Left colon (tissue), 2 donors: ENCODE measurements at regions not wholly inside any gene's neighbourhood (a gene's known extent, or its start where the extent isn't known, plus 50 kb on each side); places are given as distances from the start of the nearest gene placed in this dataset.

Source experiments
- ATAC-seq: fragments of 200-7000 bp; cut with Tn5 transposase; one replicate; pipeline ENCODE4 v1.9.1; 2020; ENCODE audit warnings: mild to moderate bottlenecking, moderate library complexity
- DNase-seq, 2 donors: peaks; one replicate each; pipeline ENCODE4 v3.0.0-alpha.2; 2020
- intact Hi-C, 2 donors: fragments of 100-400 bp; cut with DNase I in 1 of 2; cut with micrococcal nuclease in 1 of 2; formaldehyde crosslinking; loops; one replicate each; pipeline versions ENCODE4 v1.11.2 to v1.14.0; 2022; cut with DNase I, micrococcal nuclease
- donor health status: DM: no; HTN: no; CAD: no.
- donor health status: DM: yes; HTN: yes; CAD: no.

- DNase-seq: no peak
Measured at GRCh38 chr2:173654161-173654895, 299.7 kb downstream of the CDCA7 start.

GRCh38 chr2:173654896-173655265, 300.2 kb downstream of the CDCA7 start:
- no peak for ATAC-seq
- no peak for DNase-seq
- intact Hi-C loops: no loop called here

More at GRCh38 chr2:173654161-173654895, 299.7 kb downstream of the CDCA7 start:
- peak; percentile 44 for ATAC-seq
- intact Hi-C loops: no loop called here

GRCh38 chr2:173656086-173656485, 301.4 kb downstream of the CDCA7 start:
- ATAC-seq (no peak), DNase-seq (no peak)
- intact Hi-C loops: no loop called here

DNA sequence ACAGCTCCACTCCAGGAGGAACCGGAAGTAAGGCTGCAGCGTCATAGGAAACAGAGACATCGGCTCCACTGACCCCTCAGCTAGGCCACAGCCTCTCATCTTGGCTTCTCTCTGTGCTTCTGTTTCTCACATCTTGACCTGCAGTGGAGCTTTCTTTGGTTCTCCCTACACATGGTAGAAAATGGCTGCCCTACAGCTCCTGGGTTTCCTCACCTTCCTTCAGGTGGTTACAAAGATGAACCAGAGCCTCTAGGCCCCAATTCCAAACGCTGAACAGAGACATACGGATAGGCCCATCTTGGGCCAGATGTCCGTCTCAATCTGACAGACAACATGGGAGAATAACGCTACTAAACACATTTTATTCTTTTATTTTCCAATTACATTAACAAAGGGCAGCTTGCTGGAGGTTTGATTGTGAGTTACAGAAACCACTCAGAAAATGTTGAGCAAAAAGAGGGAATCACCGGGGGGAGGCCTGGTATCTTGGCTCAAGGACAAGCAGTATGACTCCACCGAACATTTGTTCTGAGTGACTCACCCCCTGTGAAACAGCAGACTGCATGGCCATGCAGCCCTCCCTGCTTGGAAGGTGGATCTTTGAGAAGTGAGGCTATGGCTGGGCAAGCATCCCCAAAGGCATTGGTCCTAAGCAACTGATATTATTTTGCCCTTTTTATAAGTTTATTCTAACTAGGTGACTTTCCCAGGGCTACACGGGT, 303.5 kb downstream of the CDCA7 start:
- ATAC-seq: no peak
- intact Hi-C loops: no loop called here

GRCh38 chr2:173658946-173659371, 304.3 kb downstream of the CDCA7 start:
- no peak for ATAC-seq
- intact Hi-C loops: no loop called here
- no peak for DNase-seq

More for the DNA sequence above, 303.5 kb downstream of the CDCA7 start:
- DNase-seq: no peak

DNA sequence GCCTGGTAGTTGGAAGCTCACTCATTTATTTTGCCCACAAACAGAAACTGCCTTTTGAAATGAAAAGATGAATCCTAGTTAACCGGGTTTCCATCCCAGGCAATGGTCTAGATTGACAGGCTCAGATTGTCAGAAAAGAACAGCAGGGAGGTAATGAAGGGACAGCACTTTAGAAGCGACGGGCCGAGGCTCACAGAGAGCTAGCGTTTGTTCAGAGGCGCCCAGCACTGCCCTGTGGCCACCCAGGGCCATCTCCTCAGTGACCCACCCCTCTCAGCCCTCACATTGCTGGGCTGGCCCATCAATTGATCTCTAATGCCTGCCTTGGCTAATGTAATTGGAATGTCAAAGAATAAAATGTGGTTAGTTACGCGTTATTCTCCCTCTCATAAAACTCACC, 304.8 kb downstream of the CDCA7 start:
- intact Hi-C loops: no loop called here

GRCh38 chr2:173661586-173661985, 303.6 kb downstream of the SP3 start:
- intact Hi-C loops: no loop called here
- ATAC-seq (no peak), DNase-seq (no peak)

More for the DNA sequence above, 304.8 kb downstream of the CDCA7 start:
- DNase-seq (no peak), ATAC-seq (no peak)

GRCh38 chr2:173663353-173663752, 301.8 kb downstream of the SP3 start:
- ATAC-seq (no peak), DNase-seq (no peak)
- intact Hi-C loops: no loop called here

DNA sequence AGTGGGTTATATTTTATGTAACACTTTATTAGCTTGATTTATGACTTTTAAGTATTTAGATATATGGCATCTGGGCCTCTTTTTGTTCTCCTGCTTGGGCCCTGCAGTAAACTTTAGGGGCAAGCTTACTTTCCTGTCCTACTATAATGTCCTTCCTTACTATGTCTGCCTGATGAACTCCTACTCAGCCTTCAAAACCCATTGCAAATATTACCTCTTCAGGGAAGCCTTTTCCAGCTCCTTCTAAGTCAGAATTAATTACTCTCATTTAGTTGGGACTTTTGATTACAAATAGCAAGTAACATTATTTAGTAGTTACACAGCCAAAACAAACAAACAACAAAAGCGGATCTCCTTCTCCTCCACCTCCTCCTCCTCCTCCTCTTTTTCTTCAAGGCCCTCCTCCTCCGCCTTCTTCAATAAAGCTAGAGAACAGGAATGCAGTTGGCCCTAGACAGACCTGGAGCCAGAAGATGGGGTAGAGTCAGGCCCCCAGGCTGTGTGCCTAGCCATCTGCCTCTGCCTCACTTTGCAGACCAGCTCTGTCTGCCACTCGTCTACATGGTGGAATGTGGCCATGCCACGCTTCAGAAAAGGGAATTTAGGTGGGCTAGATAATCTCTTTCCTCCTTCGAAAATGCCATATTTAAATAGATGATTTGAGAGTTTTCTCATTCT, 301.2 kb downstream of the SP3 start:
- DNase-seq: no peak
- intact Hi-C loops: no loop called here
- no peak for ATAC-seq

DNA sequence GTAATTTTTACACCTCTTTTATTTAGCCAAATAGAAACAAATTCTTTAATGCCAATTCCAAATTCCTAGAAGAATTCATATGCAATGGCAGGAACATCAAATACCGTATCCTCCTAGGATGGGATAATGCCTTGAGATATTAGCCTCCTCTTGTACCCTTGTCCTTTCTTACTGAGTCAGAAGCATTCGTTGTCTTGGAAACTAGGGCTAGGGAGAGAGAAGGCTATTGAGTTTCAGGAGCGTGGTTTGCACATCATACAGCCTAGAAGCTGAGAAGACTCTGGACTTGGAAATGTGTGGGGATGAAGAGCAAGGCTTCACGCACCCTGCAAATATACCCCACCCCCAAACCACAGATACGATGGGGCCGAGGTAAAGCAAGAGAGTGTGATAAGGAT, 300.7 kb downstream of the SP3 start:
- DNase-seq (no peak), ATAC-seq (no peak)
- intact Hi-C loops: no loop called here

DNA sequence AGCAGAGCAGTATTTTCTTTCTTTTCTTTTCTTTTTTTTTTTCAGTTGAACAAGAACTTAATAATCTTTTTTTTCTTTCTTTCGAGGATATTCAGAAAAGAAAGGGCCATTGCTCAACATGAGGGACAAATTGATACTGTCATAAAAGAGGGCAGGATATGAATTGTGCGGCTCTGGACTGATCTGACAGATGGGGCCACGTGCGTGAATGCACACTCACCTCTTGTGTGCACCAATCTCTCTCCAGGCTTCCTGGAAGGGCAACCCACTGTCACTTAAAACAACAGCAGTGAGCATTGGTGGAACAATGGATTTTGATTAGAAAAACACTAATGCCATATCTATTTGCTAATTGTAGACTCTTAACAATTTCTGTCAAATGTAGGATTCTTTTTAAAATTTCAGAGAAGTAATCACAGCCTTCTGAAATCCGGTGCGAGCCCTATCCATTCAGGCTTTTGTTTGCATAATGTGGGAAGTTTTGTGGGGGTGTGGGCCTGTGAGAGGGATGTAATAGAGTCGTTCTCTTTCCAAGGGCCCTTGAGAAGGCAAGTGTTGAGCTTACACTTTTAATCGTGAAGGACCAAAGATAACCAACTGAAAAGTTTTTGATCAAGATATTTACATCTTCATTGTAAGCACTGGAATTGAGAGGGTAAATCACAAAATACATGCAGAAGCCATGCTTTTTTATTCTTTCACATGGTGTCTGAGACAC, 298.8 kb downstream of the SP3 start:
- ATAC-seq (no peak), DNase-seq (no peak)
- intact Hi-C loops: no loop called here

GRCh38 chr2:173667014-173667413, 298.2 kb downstream of the SP3 start:
- intact Hi-C loops: no loop called here
- ATAC-seq: peak; percentile 90
- no peak for DNase-seq

GRCh38 chr2:173667415-173667814, 297.8 kb downstream of the SP3 start:
- intact Hi-C loops: no loop called here
- DNase-seq: no peak
- ATAC-seq: peak; percentile 54

DNA sequence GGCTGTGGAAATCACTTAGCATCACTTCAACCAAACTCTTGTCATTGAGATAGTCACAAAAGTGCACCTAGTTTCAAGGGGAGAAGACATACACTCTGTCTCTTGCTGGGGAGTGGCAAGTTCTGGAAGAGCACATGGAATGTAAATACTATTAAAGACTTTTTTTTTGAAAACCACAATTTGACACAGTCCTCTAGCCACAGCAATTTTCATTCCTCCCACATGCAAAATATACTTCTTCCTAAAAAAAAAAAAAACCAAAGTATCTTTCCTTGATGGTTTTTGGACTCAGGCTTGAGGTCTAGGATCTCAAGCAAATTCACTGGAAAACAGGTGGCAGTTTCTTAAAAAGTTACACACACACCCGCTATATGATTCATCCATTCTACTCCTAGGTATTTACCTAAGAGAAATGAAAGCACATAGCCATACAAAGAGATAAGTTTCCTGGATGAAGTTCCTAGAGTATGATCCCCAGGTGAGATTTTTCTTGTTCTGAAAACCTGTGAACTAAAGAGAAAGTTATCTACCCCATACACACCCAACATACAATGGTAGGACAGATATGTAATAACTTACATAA, 295.8 kb downstream of the SP3 start:
- no peak for DNase-seq
- ATAC-seq: peak; percentile 64
- intact Hi-C loops: no loop called here

DNA sequence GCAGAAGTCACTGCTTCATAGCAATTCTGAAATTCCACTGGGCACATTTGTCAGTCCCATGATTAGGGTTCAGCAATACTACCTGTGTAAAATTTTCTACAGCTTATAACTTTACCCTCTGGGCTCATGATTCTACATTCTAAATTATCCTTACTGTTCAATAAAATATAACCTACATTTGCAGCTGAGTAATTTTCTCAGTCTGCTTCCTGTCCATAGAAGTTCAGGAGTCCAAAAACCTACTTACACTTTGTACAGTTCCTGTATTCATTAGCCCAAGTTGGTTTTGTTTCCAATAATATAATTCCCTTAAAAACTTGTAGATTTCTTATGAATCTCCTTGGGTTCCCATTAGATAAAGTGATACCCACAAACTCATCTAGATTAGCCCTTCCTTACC, 295.3 kb downstream of the SP3 start:
- no peak for DNase-seq
- intact Hi-C loops: no loop called here
- ATAC-seq: peak; percentile 78

DNA sequence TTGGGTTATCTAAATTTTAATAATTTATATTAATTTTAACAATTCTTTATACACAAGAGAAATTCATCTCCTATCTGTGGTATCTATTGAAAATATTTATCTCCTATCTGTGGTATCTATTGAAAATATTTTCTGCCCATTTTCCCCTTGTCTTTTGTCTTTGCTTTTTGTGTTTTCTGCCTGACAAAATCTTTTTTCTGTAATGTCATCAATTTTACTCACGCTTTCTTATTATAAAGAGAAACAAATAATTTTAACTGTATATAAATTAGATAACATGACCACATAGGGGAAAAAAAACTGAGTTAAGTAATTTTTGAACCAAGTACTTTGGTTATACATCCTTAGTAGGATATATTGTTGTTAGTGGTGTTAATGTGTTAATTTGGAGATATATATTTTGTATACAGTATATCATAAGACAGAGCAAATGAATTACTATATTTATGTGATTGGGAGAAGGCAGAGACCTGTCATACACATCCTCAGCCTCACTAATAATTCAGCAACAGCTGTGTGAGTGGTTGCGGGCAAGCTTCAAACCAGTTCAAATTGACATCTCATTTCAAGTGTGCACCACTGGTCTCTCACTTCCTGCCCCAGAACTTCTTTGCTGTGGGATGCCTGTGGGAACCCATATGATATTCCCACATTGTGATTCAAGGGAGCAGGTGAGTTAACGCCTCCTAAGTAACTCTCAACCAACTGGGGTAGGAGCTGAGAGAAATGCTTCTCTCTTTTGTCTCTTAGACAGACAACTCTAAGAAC, 292.4 kb downstream of the SP3 start:
- DNase-seq (no peak), ATAC-seq (no peak)
- intact Hi-C loops: no loop called here

- DNase-seq: no peak
- intact Hi-C loops: no loop called here
- peak; percentile 55 for ATAC-seq
Measured at GRCh38 chr2:173673640-173674039, 291.5 kb downstream of the SP3 start.

DNA sequence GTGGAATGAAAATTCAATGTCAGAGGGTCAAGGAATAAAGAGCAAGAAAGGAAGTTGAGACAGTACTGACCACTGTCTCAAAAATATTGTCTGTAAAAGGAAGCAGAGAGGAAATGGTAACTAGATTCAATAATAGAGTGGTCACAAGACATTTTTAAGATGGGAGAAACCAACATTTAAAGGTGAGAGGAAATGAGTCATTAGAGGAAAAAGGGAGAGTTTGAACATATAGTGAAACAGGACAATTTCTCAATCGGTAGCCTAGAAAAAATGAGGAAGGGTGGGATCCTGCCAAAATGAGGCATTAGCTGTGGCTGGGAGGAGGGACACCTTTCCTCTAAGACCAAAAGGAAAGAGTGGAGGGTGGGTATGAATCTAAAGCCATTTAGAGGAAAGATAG, 288.5 kb downstream of the SP3 start:
- intact Hi-C loops: no loop called here
- ATAC-seq (no peak), DNase-seq (no peak)
